ENCODE measurements at regions not wholly inside any gene's neighbourhood (a gene's known extent, or its start where the extent isn't known, plus 50 kb on each side); places are given as distances from the start of the nearest gene placed in this dataset.

GRCh38 chr3:28028554-28028953, 212.9 kb upstream of the CMC1 start:
- no peak overlapping the region for H3K27ac ChIP-seq
- ChIA-PET POLR2A (ENCODE audit: low non-redundant PET) (interaction anchor here (0.6 kb wide), 1 partner anchor 622 kb away, joined by 3 read pairs; no protein-coding TSS in a partner anchor), CTCF (no interaction called here)
- no peak for DNase-seq (ENCODE audit: low spot score)
- TF ChIP-seq CTCF (conservative IDR thresholded peaks at IDR 0.05; ENCODE audit: low read depth): no peak

- no peak for DNase-seq (ENCODE audit: low spot score)
- ChIA-PET CTCF (no interaction called here), POLR2A (ENCODE audit: low non-redundant PET) (no interaction called here)
- no peak for TF ChIP-seq CTCF (conservative IDR thresholded peaks at IDR 0.05; ENCODE audit: low read depth)
- H3K27ac ChIP-seq: no peak overlapping the region
Observed at GRCh38 chr3:28033059-28033784, 208.2 kb upstream of the CMC1 start.

GRCh38 chr3:28036599-28037575, 204.5 kb upstream of the CMC1 start:
- DNase-seq (ENCODE audit: low spot score): no peak
- POLR2A ChIA-PET (ENCODE audit: low non-redundant PET): no interaction called here
- no peak for TF ChIP-seq CTCF (conservative IDR thresholded peaks at IDR 0.05; ENCODE audit: low read depth)
- H3K27ac ChIP-seq: no peak overlapping the region
- CTCF ChIA-PET: no interaction called here

GRCh38 chr3:28039234-28039633, 202.2 kb upstream of the CMC1 start:
- DNase-seq (ENCODE audit: low spot score): no peak
- POLR2A ChIA-PET (ENCODE audit: low non-redundant PET): no interaction called here
- CTCF ChIA-PET: no interaction called here
- no peak overlapping the region for H3K27ac ChIP-seq
- TF ChIP-seq CTCF (conservative IDR thresholded peaks at IDR 0.05; ENCODE audit: low read depth): no peak

- POLR2A ChIA-PET (ENCODE audit: low non-redundant PET): no interaction called here
- no peak overlapping the region for H3K27ac ChIP-seq
- TF ChIP-seq CTCF (conservative IDR thresholded peaks at IDR 0.05; ENCODE audit: low read depth): no peak
- DNase-seq (ENCODE audit: low spot score): no peak
- CTCF ChIA-PET: interaction anchor here (0.6 kb wide), 1 partner anchor 9 kb away, joined by 3 read pairs; no protein-coding TSS in a partner anchor
Observed at GRCh38 chr3:28039829-28040228, 201.6 kb upstream of the CMC1 start.

- no peak for DNase-seq (ENCODE audit: low spot score)
- TF ChIP-seq CTCF (conservative IDR thresholded peaks at IDR 0.05; ENCODE audit: low read depth): no peak
- ChIA-PET POLR2A (ENCODE audit: low non-redundant PET) (no interaction called here), CTCF (no interaction called here)
- H3K27ac ChIP-seq: no peak overlapping the region
Observed at GRCh38 chr3:28042095-28042635, 199.3 kb upstream of the CMC1 start.

All from RWPE1 (cell line).